A673 (cell line): ENCODE measurements at regions not wholly inside any gene's neighbourhood (a gene's known extent, or its start where the extent isn't known, plus 50 kb on each side); places are given as distances from the start of the nearest gene placed in this dataset.

Experiments
- EZH2 ChIP-seq: fragments of 200-600 bp; sonication (generic); IDR thresholded peaks from 2 replicates; pipeline ENCODE4 v1.6.1; 2017; ENCODE audit warnings: borderline replicate concordance, low read depth, mild to moderate bottlenecking, mixed read lengths, antibody characterized with exemption, low read length; ENCODE audit not compliant: poor library complexity, severe bottlenecking
- TF ChIP-seq, protein P1 (sequence below): fragments of 300-800, 200-600 bp; sonication (generic); conservative IDR thresholded peaks from 2 replicates; pipeline ENCODE4 v1.5.1; 2017; ENCODE audit warnings: low read depth, mild to moderate bottlenecking, antibody characterized with exemption, low read length, moderate library complexity, mixed read lengths

DNA sequence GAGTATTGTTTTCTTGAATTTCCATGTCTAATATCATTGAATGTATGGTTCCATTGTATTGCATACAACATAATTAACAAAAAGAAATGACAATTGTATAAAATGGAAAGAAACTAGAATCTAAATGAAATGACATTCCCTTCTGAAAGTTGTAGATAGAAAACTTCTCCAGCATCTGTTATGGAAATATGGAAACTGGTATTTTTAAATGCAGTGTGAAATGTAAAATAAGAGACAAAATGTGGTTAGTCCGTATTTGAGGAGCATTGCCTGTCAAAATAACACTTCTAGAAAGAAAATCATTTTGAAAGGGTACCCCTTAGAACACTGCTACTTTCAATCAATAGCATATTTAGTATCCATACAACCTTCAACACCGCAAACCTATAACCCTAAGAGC, 286.3 kb upstream of the CELF2 start:
- no peak for TF ChIP-seq EZH2
- TF ChIP-seq, protein P1, sequence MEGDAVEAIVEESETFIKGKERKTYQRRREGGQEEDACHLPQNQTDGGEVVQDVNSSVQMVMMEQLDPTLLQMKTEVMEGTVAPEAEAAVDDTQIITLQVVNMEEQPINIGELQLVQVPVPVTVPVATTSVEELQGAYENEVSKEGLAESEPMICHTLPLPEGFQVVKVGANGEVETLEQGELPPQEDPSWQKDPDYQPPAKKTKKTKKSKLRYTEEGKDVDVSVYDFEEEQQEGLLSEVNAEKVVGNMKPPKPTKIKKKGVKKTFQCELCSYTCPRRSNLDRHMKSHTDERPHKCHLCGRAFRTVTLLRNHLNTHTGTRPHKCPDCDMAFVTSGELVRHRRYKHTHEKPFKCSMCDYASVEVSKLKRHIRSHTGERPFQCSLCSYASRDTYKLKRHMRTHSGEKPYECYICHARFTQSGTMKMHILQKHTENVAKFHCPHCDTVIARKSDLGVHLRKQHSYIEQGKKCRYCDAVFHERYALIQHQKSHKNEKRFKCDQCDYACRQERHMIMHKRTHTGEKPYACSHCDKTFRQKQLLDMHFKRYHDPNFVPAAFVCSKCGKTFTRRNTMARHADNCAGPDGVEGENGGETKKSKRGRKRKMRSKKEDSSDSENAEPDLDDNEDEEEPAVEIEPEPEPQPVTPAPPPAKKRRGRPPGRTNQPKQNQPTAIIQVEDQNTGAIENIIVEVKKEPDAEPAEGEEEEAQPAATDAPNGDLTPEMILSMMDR = no peak
